GM23338 (cell line): ENCODE measurements at regions not wholly inside any gene's neighbourhood (a gene's known extent, or its start where the extent isn't known, plus 50 kb on each side); places are given as distances from the start of the nearest gene placed in this dataset.

ENCODE experiments used
- CTCF ChIP-seq, 2 experiments: fragments of 200-600 bp in 1 of 2; sonication (generic) in 1 of 2; conservative IDR thresholded peaks; 2 replicates each; pipeline versions ENCODE4 v1.5.1 to v1.6.1; 2016 to 2017; ENCODE audit warnings: antibody characterized with exemption in 2 of 2, low read depth in 2 of 2, mild to moderate bottlenecking in 2 of 2, moderate library complexity in 1 of 2
- POLR2AphosphoS5 ChIP-seq: IDR thresholded peaks from 2 replicates; pipeline ENCODE4 v1.6.1; 2016; ENCODE audit warnings: antibody characterized with exemption, low read depth

DNA sequence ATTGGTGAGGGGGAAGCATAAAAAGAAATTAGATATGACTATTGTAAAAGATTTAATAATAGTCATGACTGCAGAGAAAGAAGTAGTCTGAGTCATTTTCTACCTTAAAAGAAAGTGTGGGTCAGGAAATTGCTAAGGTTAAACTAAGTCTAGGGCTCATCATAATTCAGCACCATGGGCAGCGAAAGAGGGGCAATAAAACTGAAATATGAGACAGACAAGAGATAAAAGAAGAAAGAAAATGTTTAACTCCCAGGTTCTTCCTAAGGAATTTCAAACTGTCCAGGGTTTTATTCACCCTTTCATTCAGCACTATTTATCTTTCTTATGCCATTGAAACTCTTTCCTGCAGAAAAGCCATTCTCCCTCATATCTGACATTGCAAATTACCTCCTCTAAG is 114.4 kb upstream of the API5 start:
- TF ChIP-seq CTCF (conservative IDR thresholded peaks at IDR 0.05; ENCODE audit: low read depth in 2 of 2), result no peak
- TF ChIP-seq POLR2AphosphoS5, result no peak
